ENCODE measurements at regions not wholly inside any gene's neighbourhood (a gene's known extent, or its start where the extent isn't known, plus 50 kb on each side); places are given as distances from the start of the nearest gene placed in this dataset.

DNA sequence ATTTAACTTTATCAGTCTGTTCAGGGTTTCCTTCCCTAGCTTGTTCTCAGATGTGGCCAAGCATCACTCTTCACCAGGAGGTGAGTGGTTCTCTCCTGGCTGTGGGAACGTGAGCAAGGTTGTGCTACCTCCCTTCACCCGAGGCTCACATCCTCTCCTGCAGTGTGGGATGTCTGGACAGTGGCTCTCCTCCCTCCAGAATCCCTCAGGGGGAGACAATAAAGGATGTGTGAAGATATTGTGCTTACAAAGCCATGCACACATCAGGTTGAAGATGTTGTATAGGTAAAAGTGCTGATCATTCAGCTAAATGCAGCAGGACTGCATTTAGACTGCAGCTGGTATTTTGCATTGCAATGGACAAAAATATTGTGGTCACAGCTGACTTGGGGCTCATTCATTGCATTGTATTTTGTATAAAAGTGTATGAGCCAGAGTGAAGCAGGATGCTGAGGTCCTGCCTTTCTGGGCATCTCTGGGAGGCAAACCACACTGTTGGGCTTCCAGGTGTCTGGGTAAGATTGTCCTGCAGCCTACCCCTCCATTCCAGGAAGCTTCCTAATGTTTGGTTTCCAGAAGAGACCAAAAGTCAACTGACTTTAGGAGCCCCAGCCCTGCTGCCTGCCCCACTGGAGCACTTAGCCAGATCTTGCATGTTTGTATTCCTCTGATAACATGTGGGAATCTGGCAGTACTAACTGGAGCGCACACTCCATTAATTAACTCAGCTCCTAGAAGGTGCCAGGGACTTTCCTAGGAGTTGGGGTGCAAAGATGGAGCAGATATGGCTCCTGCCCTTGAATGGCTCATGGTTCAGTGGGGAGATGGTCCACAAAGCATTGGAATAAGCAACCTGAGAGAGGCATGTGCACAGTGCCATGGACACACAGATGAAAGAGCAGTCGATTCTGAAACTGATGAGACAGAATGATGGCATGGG, 292.5 kb upstream of the ZNF32 start:
- H3K4me3 ChIP-seq (ENCODE audit: low read depth, poor library complexity, severe bottlenecking), result no peak overlapping the region
- 58 to 65% methylated on average over 4 of the region's 4 CpGs for WGBS, 2 donors
- TF ChIP-seq CTCF (IDR thresholded peaks at IDR 0.05), result no peak
- no peak for TF ChIP-seq POLR2A (IDR thresholded peaks at IDR 0.05)
- peak in 1 of 2 donors; percentile 43 for DNase-seq (ENCODE audit: low spot score in 2 of 2)
- intact Hi-C loops (cut with DNase I; ENCODE audit: low total_unique reads), result no loop called here

DNA sequence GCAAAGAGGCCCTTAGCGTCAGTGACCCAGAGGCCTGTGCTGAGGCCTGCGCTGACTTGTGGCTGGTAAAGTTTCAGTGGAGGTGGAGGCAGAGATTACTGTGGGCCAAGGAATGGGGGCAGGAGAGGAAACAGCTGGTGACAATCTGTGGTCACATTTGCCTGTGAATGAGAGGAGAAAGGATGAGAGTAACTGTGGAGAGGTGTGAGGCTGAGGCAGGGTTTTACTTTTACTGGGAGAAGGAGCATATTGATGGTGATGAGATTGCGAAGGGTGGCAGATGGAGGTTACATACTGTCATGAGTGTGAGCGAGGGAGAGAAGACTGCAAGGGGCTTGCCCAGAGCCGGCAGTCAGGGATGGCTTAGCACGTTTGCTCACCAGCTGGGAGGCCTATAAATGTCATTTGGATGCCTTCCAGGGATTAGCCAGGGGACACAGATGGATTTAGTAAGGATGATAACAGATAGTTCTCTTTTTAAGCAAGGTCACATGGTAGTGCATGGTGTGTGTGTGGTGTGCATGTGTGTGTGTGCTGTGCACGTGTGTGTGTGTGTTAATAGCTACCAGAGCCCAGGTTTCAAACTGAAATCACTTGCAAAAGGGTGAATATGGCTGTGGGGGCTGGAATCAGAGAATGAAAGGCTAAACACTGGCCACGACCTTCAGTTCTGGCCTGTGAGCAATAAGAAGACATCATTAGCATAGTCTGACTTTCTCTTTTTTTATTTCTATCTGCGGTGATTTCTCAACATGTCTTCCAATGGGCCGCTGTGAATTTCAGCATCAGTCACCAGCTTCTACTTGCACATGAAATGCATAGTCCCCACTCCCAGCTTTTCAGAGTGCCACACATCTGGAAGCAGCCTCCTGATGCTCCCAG, 291.5 kb upstream of the ZNF32 start:
- WGBS, 2 donors, result 69 to 71% methylated on average over 10 of the region's 10 CpGs
- intact Hi-C loops (cut with DNase I; ENCODE audit: low total_unique reads), result no loop called here
- H3K4me3 ChIP-seq (ENCODE audit: low read depth, poor library complexity, severe bottlenecking), result no peak overlapping the region
- DNase-seq (ENCODE audit: low spot score in 2 of 2), result peak in 1 of 2 donors; percentile 61
- TF ChIP-seq POLR2A (IDR thresholded peaks at IDR 0.05) (no peak), CTCF (IDR thresholded peaks at IDR 0.05) (no peak)

DNA sequence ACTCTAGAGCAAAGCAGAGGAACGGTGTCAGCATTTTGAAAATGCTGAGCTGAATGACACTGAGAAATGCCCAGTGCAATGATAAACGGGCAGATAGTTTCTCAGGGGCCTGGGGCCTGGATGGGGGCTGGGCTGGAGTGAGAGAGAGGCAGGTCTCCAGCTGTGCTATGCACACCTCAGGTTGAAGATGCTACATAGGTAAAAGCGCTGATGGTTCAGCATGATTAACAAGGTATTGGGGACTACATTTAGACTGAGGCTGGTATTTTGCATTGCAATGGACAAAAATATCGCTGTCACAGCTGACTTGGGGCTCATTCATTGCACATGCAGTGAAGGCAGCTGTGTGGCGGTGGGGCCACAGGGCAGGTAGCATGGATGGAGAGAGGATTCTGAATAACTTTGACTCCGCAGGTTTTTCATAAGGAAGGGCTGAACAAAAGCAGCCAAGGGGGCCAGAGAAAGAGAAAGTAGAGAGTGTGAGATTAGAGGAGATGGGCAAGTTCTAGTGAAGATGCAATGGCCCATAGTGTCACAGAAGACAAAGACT, 290.8 kb upstream of the ZNF32 start:
- peak in 1 of 2 donors; percentile 28 for DNase-seq (ENCODE audit: low spot score in 2 of 2)
- 77 to 86% methylated on average over 6 of the region's 6 CpGs for WGBS, 2 donors
- H3K4me3 ChIP-seq (ENCODE audit: low read depth, poor library complexity, severe bottlenecking), result no peak overlapping the region
- intact Hi-C loops (cut with DNase I; ENCODE audit: low total_unique reads), result no loop called here
- no peak for TF ChIP-seq POLR2A (IDR thresholded peaks at IDR 0.05)
- no peak for TF ChIP-seq CTCF (IDR thresholded peaks at IDR 0.05)

DNA sequence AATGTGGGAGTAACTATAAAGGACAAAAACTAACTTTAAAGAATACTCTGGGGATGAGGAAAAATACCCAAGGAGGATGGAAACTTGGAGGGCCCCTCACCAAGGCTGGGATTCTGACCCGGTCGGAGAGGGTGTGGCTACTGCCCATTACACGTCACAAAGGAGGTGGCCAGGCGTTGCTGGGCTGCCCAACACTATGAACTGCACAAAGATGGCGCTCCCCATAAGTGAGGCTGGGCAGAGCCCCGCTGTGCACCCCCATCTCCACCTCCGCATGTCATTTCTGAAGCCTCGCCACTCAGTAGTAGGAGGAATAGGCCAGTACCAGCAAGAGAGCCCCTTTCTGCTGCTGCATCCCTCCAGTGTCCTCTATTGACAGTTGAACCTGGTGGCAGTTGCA, 290.1 kb upstream of the ZNF32 start:
- WGBS, 2 donors, result 81 to 83% methylated on average over 8 of the region's 8 CpGs

More for the DNA sequence above, 290.1 kb upstream of the ZNF32 start:
- intact Hi-C loops (cut with DNase I; ENCODE audit: low total_unique reads), result no loop called here
- DNase-seq (ENCODE audit: low spot score in 2 of 2), result peak in 1 of 2 donors; percentile 77
- H3K4me3 ChIP-seq (ENCODE audit: low read depth, poor library complexity, severe bottlenecking), result no peak overlapping the region
- TF ChIP-seq CTCF (IDR thresholded peaks at IDR 0.05), result no peak
- TF ChIP-seq POLR2A (IDR thresholded peaks at IDR 0.05), result no peak
